Endothelial cell of umbilical vein (primary cell): ENCODE measurements at regions not wholly inside any gene's neighbourhood (a gene's known extent, or its start where the extent isn't known, plus 50 kb on each side); places are given as distances from the start of the nearest gene placed in this dataset.

Experiments
- BruUV-seq: library from RNA; stranded (reverse); fragments of 400-500 nt; replicated peaks from 2 replicates; lab custom pipeline; 2021; lab: Mats Ljungman, UMichigan
- CTCF ChIA-PET: fragments of 300-600, 350-600 bp; sonication (Branson Sonifier 250); formaldehyde crosslinking; loops from one replicate; lab custom pipeline; 2021; ENCODE audit warnings: antibody characterized with exemption, inconsistent platforms; lab: Charles Lee
- POLR2A ChIA-PET: fragments of 300-600, 350-600 bp; sonication (Branson Sonifier 250); formaldehyde crosslinking; loops from one replicate; lab custom pipeline; 2021; ENCODE audit warnings: antibody characterized with exemption, inconsistent platforms; lab: Charles Lee
- DNase-seq: peaks from one replicate; pipeline ENCODE4 v3.0.0-alpha.2; 2011; ENCODE audit warnings: low read depth, low spot score
- FAIRE-seq: peaks from 2 replicates; lab custom pipeline; 2011; peaks lifted over from hg19 to GRCh38; lab: Jason Lieb, UNC
- H2AFZ ChIP-seq: 2 replicates; pipeline ENCODE4 v1.6.0; 2012; ENCODE audit warnings: low read depth, low read length, control low read depth, inconsistent platforms
- H3K27ac ChIP-seq: 2 replicates; pipeline ENCODE4 v1.5.1; 2011; ENCODE audit warnings: low read depth, mild to moderate bottlenecking, control low read depth, low read length, moderate library complexity; ENCODE audit not compliant: insufficient read depth
- H3K27me3 ChIP-seq, 2 experiments: 2 replicates each; pipeline versions ENCODE4 v1.6.0 to v1.6.1; 2011; ENCODE audit warnings: low read length in 2 of 2, mixed read lengths in 1 of 2; ENCODE audit not compliant: control insufficient read depth in 2 of 2, insufficient read depth in 2 of 2
- H3K36me3 ChIP-seq, 2 experiments: 2 replicates in 1 of 2; 3 replicates in 1 of 2; pipeline ENCODE4 v1.5.1; 2011; ENCODE audit warnings: low read length in 2 of 2, mild to moderate bottlenecking in 1 of 2, moderate library complexity in 1 of 2; ENCODE audit not compliant: control insufficient read depth in 2 of 2, insufficient read depth in 2 of 2; ENCODE audit errors: extremely low read depth in 1 of 2
- H3K4me1 ChIP-seq: 3 replicates; pipeline ENCODE4 v1.5.1; 2011; ENCODE audit warnings: mild to moderate bottlenecking, low read length; ENCODE audit not compliant: control insufficient read depth, insufficient read depth; ENCODE audit errors: extremely low read depth
- H3K4me2 ChIP-seq: 2 replicates; pipeline ENCODE4 v1.6.1; 2011; ENCODE audit warnings: low read length, control low read depth, mixed read lengths; ENCODE audit not compliant: insufficient read depth
- H3K4me3 ChIP-seq, 3 experiments: fragments of 200-600 bp in 1 of 3; sonication (generic), shearing (Covaris generic) in 1 of 3; replicated peaks in 1 of 3; 2 replicates each; pipeline ENCODE4 v1.5.1; 2011 to 2016; ENCODE audit warnings: control low read depth in 3 of 3, low read length in 3 of 3, mild to moderate bottlenecking in 2 of 3, inconsistent platforms in 1 of 3, low read depth in 1 of 3, moderate library complexity in 1 of 3; ENCODE audit not compliant: insufficient read depth in 1 of 3
- H3K79me2 ChIP-seq: 2 replicates; pipeline ENCODE4 v1.6.0; 2012; ENCODE audit warnings: low read length, inconsistent platforms; ENCODE audit not compliant: control insufficient read depth, insufficient read depth
- H3K9ac ChIP-seq: replicated peaks from 2 replicates; pipeline ENCODE3; 2011; ENCODE audit warnings: low read length, control low read depth; ENCODE audit not compliant: insufficient read depth; ENCODE audit errors: extremely low read depth
- H3K9me1 ChIP-seq: replicated peaks from 3 replicates; pipeline ENCODE4 v1.6.0; 2011; ENCODE audit warnings: mild to moderate bottlenecking, low read length; ENCODE audit not compliant: control insufficient read depth, insufficient read depth; ENCODE audit errors: extremely low read depth
- H3K9me3 ChIP-seq: replicated peaks from 2 replicates; pipeline ENCODE4 v1.5.1; 2012; ENCODE audit warnings: low read length, inconsistent platforms; ENCODE audit not compliant: control insufficient read depth, insufficient read depth
- H4K20me1 ChIP-seq: replicated peaks from 2 replicates; pipeline ENCODE3; 2011; ENCODE audit warnings: mild to moderate bottlenecking, low read length; ENCODE audit not compliant: control insufficient read depth, insufficient read depth; ENCODE audit errors: extremely low read depth
- EZH2 ChIP-seq: IDR thresholded peaks from 2 replicates; pipeline ENCODE4 v1.6.1; 2012; ENCODE audit warnings: borderline replicate concordance, low read depth, mild to moderate bottlenecking, moderate library complexity, low read length, inconsistent platforms; ENCODE audit not compliant: severe bottlenecking
- FOS ChIP-seq: IDR thresholded peaks from 2 replicates; pipeline ENCODE4 v1.6.1; 2011; ENCODE audit warnings: mild to moderate bottlenecking, low read length, moderate library complexity, borderline replicate concordance; ENCODE audit not compliant: insufficient read depth
- GATA2 ChIP-seq: IDR thresholded peaks from 2 replicates; pipeline ENCODE4 v1.7.0; 2011; ENCODE audit warnings: low read depth, mild to moderate bottlenecking, moderate library complexity, mixed read lengths, low read length; ENCODE audit not compliant: insufficient read length, insufficient read depth
- JUN ChIP-seq: IDR thresholded peaks from 2 replicates; pipeline ENCODE4 v1.6.1; 2011; ENCODE audit warnings: borderline replicate concordance, low read depth; ENCODE audit not compliant: insufficient read length, insufficient read depth
- MYC ChIP-seq: IDR thresholded peaks from one replicate; pipeline ENCODE4 v1.6.1; 2011; ENCODE audit warnings: mild to moderate bottlenecking, low read depth, low read length
- POLR2A ChIP-seq: IDR thresholded peaks from 2 replicates; pipeline ENCODE4 v1.6.1; 2012; ENCODE audit warnings: low read depth, mild to moderate bottlenecking, control low read depth, low read length
- dilution Hi-C: fragments of 300-500 bp; cut with MboI; formaldehyde crosslinking; loops from one replicate; pipeline ENCODE4 v1.15.0; 2019; ENCODE audit warnings: low sequenced_read_pairs; ENCODE audit not compliant: extremely low pct_ligation_motif_present
- intact Hi-C: fragments of 100-400 bp; cut with micrococcal nuclease; formaldehyde crosslinking; loops from one replicate; pipeline ENCODE4 v1.10.0; 2022
- TF ChIP-seq, protein P1 (sequence below), 2 donors: IDR thresholded peaks; 1 replicate in 1 of 2; 2 replicates in 1 of 2; pipeline ENCODE4 v1.5.1; 2011; ENCODE audit warnings: low read length in 2 of 2, mild to moderate bottlenecking in 2 of 2, moderate library complexity in 2 of 2, control low read depth in 1 of 2, inconsistent platforms in 1 of 2, low read depth in 1 of 2; ENCODE audit not compliant: insufficient read depth in 1 of 2; ENCODE audit errors: extremely low read depth in 1 of 2
- TF ChIP-seq, protein P2 (sequence below): IDR thresholded peaks from 2 replicates; pipeline ENCODE4 v1.6.1; 2011; ENCODE audit not compliant: insufficient read depth, insufficient read length

DNA sequence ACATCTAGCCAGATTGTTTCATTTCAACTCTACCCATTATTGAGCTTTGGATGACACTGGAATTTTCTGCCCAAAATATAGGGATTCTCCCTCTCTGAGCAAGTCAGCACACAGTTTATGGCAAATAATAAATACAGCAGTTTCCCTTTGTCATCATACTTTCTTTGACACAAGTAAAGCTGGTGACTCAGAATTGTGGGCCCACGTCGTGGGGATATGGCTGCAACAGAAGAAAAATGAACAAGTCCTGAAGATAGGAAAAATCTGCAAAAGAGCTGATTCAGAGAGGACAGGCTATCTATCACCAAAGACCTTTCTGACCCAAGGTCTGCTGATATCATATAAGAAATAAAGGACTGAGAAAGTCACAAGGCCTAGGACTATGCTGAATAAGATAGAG is 236.3 kb upstream of the ZC3H12C start:
- Histone ChIP-seq H3K79me2 (no peaks in the 10 kb centered on the region), H3K4me3 (no peak overlapping the region), H3K4me2 (no peak overlapping the region), H3K27me3 (no peaks in the 10 kb centered on the region), H2AFZ (no peak overlapping the region), H3K9ac (no peak overlapping the region), H3K9me3 (no peaks in the 10 kb centered on the region), H3K36me3 (no peaks in the 10 kb centered on the region), H3K4me1 (peaks cover 5% of the 10 kb centered on the region), H4K20me1 (no peaks in the 10 kb centered on the region), H3K27ac (no peak overlapping the region), H3K9me1 (no peaks in the 10 kb centered on the region)
- no peak for TF ChIP-seq JUN
- no peak for TF ChIP-seq FOS
- TF ChIP-seq MYC: no peak
- no peak for TF ChIP-seq GATA2
- no peak for TF ChIP-seq EZH2
- no peak for TF ChIP-seq POLR2A
- ChIA-PET POLR2A (no interaction called here), CTCF (interaction anchor here (1.2 to 4.3 kb wide), 2 partner anchors 82 to 84 kb away, joined by 5 to 80 read pairs; no protein-coding TSS in a partner anchor)
- DNase-seq (no peak), FAIRE-seq (no peak)
- dilution Hi-C loops (no loop called here), intact Hi-C loops (loop anchor here (1.0 kb wide), 1 partner anchor 523 kb away; no protein-coding TSS in a partner anchor)
- BruUV-seq: no TSS peak

DNA sequence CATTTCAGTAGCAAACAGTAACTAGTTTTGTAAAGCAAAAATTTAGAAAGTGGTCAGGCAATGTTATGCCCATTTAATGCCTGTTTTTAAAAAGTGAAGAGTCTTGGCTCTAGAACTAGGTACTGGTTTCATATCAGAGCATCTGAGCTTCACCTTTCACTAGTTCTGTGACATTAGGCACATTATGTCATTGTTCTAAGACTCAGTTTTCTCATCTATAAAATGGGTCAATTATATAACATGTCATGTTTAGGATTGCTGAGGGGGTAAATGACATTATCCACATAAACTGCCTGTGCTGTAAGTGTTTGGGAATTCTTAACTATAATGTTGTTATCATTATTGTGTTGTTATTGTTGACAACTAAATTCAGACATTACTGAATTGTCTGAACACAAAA is 235.6 kb upstream of the ZC3H12C start:
- H3K4me2 ChIP-seq: no peak overlapping the region
- BruUV-seq: no TSS peak
- H3K9me3 ChIP-seq: no peaks in the 10 kb centered on the region
- no peak overlapping the region for H2AFZ ChIP-seq
- TF ChIP-seq EZH2 (no peak), MYC (no peak), POLR2A (no peak)
- TF ChIP-seq, protein P1, sequence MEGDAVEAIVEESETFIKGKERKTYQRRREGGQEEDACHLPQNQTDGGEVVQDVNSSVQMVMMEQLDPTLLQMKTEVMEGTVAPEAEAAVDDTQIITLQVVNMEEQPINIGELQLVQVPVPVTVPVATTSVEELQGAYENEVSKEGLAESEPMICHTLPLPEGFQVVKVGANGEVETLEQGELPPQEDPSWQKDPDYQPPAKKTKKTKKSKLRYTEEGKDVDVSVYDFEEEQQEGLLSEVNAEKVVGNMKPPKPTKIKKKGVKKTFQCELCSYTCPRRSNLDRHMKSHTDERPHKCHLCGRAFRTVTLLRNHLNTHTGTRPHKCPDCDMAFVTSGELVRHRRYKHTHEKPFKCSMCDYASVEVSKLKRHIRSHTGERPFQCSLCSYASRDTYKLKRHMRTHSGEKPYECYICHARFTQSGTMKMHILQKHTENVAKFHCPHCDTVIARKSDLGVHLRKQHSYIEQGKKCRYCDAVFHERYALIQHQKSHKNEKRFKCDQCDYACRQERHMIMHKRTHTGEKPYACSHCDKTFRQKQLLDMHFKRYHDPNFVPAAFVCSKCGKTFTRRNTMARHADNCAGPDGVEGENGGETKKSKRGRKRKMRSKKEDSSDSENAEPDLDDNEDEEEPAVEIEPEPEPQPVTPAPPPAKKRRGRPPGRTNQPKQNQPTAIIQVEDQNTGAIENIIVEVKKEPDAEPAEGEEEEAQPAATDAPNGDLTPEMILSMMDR (IDR thresholded peaks at IDR 0.05; ENCODE audit: extremely low read depth in 1 of 2, insufficient read depth in 1 of 2, low read depth in 1 of 2, low read length in 2 of 2): no peak
- TF ChIP-seq, protein P2, sequence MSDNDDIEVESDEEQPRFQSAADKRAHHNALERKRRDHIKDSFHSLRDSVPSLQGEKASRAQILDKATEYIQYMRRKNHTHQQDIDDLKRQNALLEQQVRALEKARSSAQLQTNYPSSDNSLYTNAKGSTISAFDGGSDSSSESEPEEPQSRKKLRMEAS: no peak
- H3K27me3 ChIP-seq: no peaks in the 10 kb centered on the region
- no peaks in the 10 kb centered on the region for H3K79me2 ChIP-seq
- no peak for DNase-seq
- peaks cover 5% of the 10 kb centered on the region for H3K4me1 ChIP-seq
- no peaks in the 10 kb centered on the region for H3K36me3 ChIP-seq
- dilution Hi-C loops: no loop called here
- H3K9ac ChIP-seq: no peak overlapping the region
- CTCF ChIA-PET: interaction anchor here (0.5 to 4.3 kb wide), 2 partner anchors 82 to 343 kb away, joined by 3 to 80 read pairs; no protein-coding TSS in a partner anchor
- H4K20me1 ChIP-seq: no peaks in the 10 kb centered on the region
- H3K27ac ChIP-seq: no peak overlapping the region
- POLR2A ChIA-PET: no interaction called here
- intact Hi-C loops: no loop called here
- no peak for FAIRE-seq
- no peaks in the 10 kb centered on the region for H3K9me1 ChIP-seq
- H3K4me3 ChIP-seq: no peak overlapping the region
